ENCODE measurements at regions not wholly inside any gene's neighbourhood (a gene's known extent, or its start where the extent isn't known, plus 50 kb on each side); places are given as distances from the start of the nearest gene placed in this dataset.

- Mint-ChIP-seq H3K4me3 (ENCODE audit: unreplicated experiment) (no peak overlapping the region), H3K9me3 (ENCODE audit: unreplicated experiment) (peaks cover 9% of the 10 kb centered on the region), H3K36me3 (ENCODE audit: insufficient read depth, unreplicated experiment) (peaks cover 3% of the 10 kb centered on the region), H3K27me3 (ENCODE audit: insufficient read depth, unreplicated experiment) (no peaks in the 10 kb centered on the region), H3K27ac (ENCODE audit: low read depth, unreplicated experiment) (no peak overlapping the region), H3K4me1 (ENCODE audit: insufficient read depth, unreplicated experiment) (no peaks in the 10 kb centered on the region)
- ChIA-PET POLR2A (no interaction called here), CTCF (no interaction called here)
- no TSS peak for BruUV-seq (replicated peaks)
- intact Hi-C loops (cut with micrococcal nuclease): no loop called here
- DNase-seq (ENCODE audit: unreplicated experiment): no peak
- no peak for TF ChIP-seq CTCF (IDR thresholded peaks at IDR 0.05; ENCODE audit: unreplicated experiment)
Observed at GRCh38 chr9:26537211-26537610, 355.4 kb downstream of the CAAP1 start.

- no peak for TF ChIP-seq CTCF (IDR thresholded peaks at IDR 0.05; ENCODE audit: unreplicated experiment)
- Mint-ChIP-seq H3K4me1 (ENCODE audit: insufficient read depth, unreplicated experiment) (no peaks in the 10 kb centered on the region), H3K36me3 (ENCODE audit: insufficient read depth, unreplicated experiment) (peaks cover 6% of the 10 kb centered on the region), H3K27me3 (ENCODE audit: insufficient read depth, unreplicated experiment) (no peaks in the 10 kb centered on the region), H3K27ac (ENCODE audit: low read depth, unreplicated experiment) (no peak overlapping the region), H3K9me3 (ENCODE audit: unreplicated experiment) (peaks cover 16% of the 10 kb centered on the region), H3K4me3 (ENCODE audit: unreplicated experiment) (no peak overlapping the region)
- CTCF ChIA-PET: no interaction called here
- no TSS peak for BruUV-seq (replicated peaks)
- intact Hi-C loops (cut with micrococcal nuclease): no loop called here
- no peak for DNase-seq (ENCODE audit: unreplicated experiment)
- POLR2A ChIA-PET: no interaction called here
Observed at GRCh38 chr9:26535151-26535550, 357.5 kb downstream of the CAAP1 start.

GRCh38 chr9:26530841-26531240, 361.8 kb downstream of the CAAP1 start:
- ChIA-PET POLR2A (no interaction called here), CTCF (no interaction called here)
- H3K27me3 Mint-ChIP-seq (ENCODE audit: insufficient read depth, unreplicated experiment): peaks cover 3% of the 10 kb centered on the region
- H3K27ac Mint-ChIP-seq (ENCODE audit: low read depth, unreplicated experiment): no peak overlapping the region
- no peaks in the 10 kb centered on the region for H3K4me1 Mint-ChIP-seq (ENCODE audit: insufficient read depth, unreplicated experiment)
- H3K9me3 Mint-ChIP-seq (ENCODE audit: unreplicated experiment): peaks cover 16% of the 10 kb centered on the region
- intact Hi-C loops (cut with micrococcal nuclease): no loop called here
- TF ChIP-seq CTCF (IDR thresholded peaks at IDR 0.05; ENCODE audit: unreplicated experiment): no peak
- H3K36me3 Mint-ChIP-seq (ENCODE audit: insufficient read depth, unreplicated experiment): peaks cover 6% of the 10 kb centered on the region
- DNase-seq (ENCODE audit: unreplicated experiment): no peak
- BruUV-seq (replicated peaks): no TSS peak
- no peak overlapping the region for H3K4me3 Mint-ChIP-seq (ENCODE audit: unreplicated experiment)

GRCh38 chr9:26527931-26528330, 364.7 kb downstream of the CAAP1 start:
- no peak for DNase-seq (ENCODE audit: unreplicated experiment)
- no peak for TF ChIP-seq CTCF (IDR thresholded peaks at IDR 0.05; ENCODE audit: unreplicated experiment)
- no peaks in the 10 kb centered on the region for H3K4me1 Mint-ChIP-seq (ENCODE audit: insufficient read depth, unreplicated experiment)
- CTCF ChIA-PET: no interaction called here
- peaks cover 6% of the 10 kb centered on the region for H3K36me3 Mint-ChIP-seq (ENCODE audit: insufficient read depth, unreplicated experiment)
- no peak overlapping the region for H3K4me3 Mint-ChIP-seq (ENCODE audit: unreplicated experiment)
- peaks cover 16% of the 10 kb centered on the region for H3K9me3 Mint-ChIP-seq (ENCODE audit: unreplicated experiment)
- POLR2A ChIA-PET: no interaction called here
- intact Hi-C loops (cut with micrococcal nuclease): no loop called here
- no peak overlapping the region for H3K27ac Mint-ChIP-seq (ENCODE audit: low read depth, unreplicated experiment)
- peaks cover 16% of the 10 kb centered on the region for H3K27me3 Mint-ChIP-seq (ENCODE audit: insufficient read depth, unreplicated experiment)
- BruUV-seq (replicated peaks): no TSS peak

Measured in MCF 10A (cell line).